Natural killer cell (primary cell): ENCODE measurements at regions not wholly inside any gene's neighbourhood (a gene's known extent, or its start where the extent isn't known, plus 50 kb on each side); places are given as distances from the start of the nearest gene placed in this dataset.

Experiments
- ATAC-seq, 3 donors: fragments of 150-1000 bp in 2 of 3; fragments of 200-7000 bp in 1 of 3; cut with Tn5 transposase; 1 replicate in 1 of 3; 2 replicates in 2 of 3; pipeline ENCODE4 v1.10.0; 2021; ENCODE audit warnings: mild to moderate bottlenecking in 2 of 3, moderate library complexity in 2 of 3
- DNase-seq, 2 donors: peaks; one replicate each; pipeline versions ENCODE4 v3.0.0 to v3.0.0-alpha.2; 2013 to 2021; ENCODE audit warnings: mixed read lengths in 1 of 2
- H3K27ac ChIP-seq: one replicate; pipeline ENCODE4 v1.5.1; 2013; ENCODE audit warnings: mild to moderate bottlenecking, low read length
- H3K27me3 ChIP-seq: one replicate; pipeline ENCODE4 v1.6.1; 2013; ENCODE audit warnings: low read length; ENCODE audit not compliant: control insufficient read depth, insufficient read depth
- H3K36me3 ChIP-seq: one replicate; pipeline ENCODE4 v1.6.1; 2013; ENCODE audit warnings: low read length; ENCODE audit not compliant: control insufficient read depth, insufficient read depth
- H3K4me1 ChIP-seq: one replicate; pipeline ENCODE4 v1.6.1; 2013; ENCODE audit warnings: low read length; ENCODE audit not compliant: control insufficient read depth, insufficient read depth
- H3K4me3 ChIP-seq: one replicate; pipeline ENCODE4 v1.5.1; 2013; ENCODE audit warnings: low read length
- H3K9me3 ChIP-seq: one replicate; pipeline ENCODE4 v1.6.1; 2013; ENCODE audit warnings: low read length; ENCODE audit not compliant: control insufficient read depth, insufficient read depth
- H3K27ac Mint-ChIP-seq, 2 donors: one replicate each; pipeline ENCODE4 v1.8.0; 2022; ENCODE audit warnings: mild to moderate bottlenecking in 2 of 2, mixed read lengths in 2 of 2, moderate library complexity in 1 of 2
- H3K27me3 Mint-ChIP-seq, 2 donors: one replicate each; pipeline ENCODE4 v1.8.0; 2022; ENCODE audit warnings: low read depth in 2 of 2, mixed read lengths in 2 of 2
- H3K36me3 Mint-ChIP-seq: one replicate; pipeline ENCODE4 v1.8.0; 2022; ENCODE audit warnings: mixed read lengths
- H3K4me1 Mint-ChIP-seq, 2 donors: one replicate each; pipeline ENCODE4 v1.8.0; 2022; ENCODE audit warnings: mixed read lengths in 2 of 2
- H3K4me3 Mint-ChIP-seq: one replicate; pipeline ENCODE4 v1.8.0; 2022; ENCODE audit warnings: mild to moderate bottlenecking, moderate library complexity, mixed read lengths
- H3K9me3 Mint-ChIP-seq, 2 donors: one replicate each; pipeline ENCODE4 v1.8.0; 2022; ENCODE audit warnings: mixed read lengths in 2 of 2
- CTCF ChIP-seq: fragments of 200-600 bp; IDR thresholded peaks from one replicate; pipeline ENCODE4 v1.8.0; 2022; ENCODE audit warnings: antibody characterized with exemption
- WGBS: methylation state at CpG from one replicate; pipeline ENCODE4 v1.1.7; 2013; ENCODE audit warnings: missing lambda C conversion rate; ENCODE audit not compliant: insufficient coverage; 5-methylcytosine and 5-hydroxymethylcytosine counted together
- intact Hi-C: fragments of 100-400 bp; cut with micrococcal nuclease; formaldehyde crosslinking; loops from one replicate; pipeline ENCODE4 v1.14.2; 2022

GRCh38 chr15:77712438-77712837 lies 79.7 kb upstream of the LINGO1 start:
- Histone ChIP-seq H3K9me3 (no peaks in the 10 kb centered on the region), H3K4me1 (no peaks in the 10 kb centered on the region), H3K27me3 (no peaks in the 10 kb centered on the region), H3K4me3 (no peak overlapping the region), H3K27ac (no peak overlapping the region), H3K36me3 (no peaks in the 10 kb centered on the region)
- Mint-ChIP-seq H3K27ac (no peak overlapping the region), H3K4me1 (no peaks in the 10 kb centered on the region), H3K9me3 (no peaks in the 10 kb centered on the region), H3K36me3 (no peaks in the 10 kb centered on the region), H3K4me3 (no peak overlapping the region), H3K27me3 (peaks cover 15 to 17% of the 10 kb centered on the region in 2 donors)
- TF ChIP-seq CTCF = no peak
- no peak for ATAC-seq
- DNase-seq = no peak
- WGBS = 66% methylated on average over 4 of the region's 4 CpGs
- intact Hi-C loops = no loop called here

- no peak for ATAC-seq
- no peak overlapping the region for H3K27ac ChIP-seq
- no peak for TF ChIP-seq CTCF
- DNase-seq = no peak
- intact Hi-C loops = no loop called here
- no peaks in the 10 kb centered on the region for H3K9me3 ChIP-seq
- H3K27me3 ChIP-seq = no peaks in the 10 kb centered on the region
- peaks cover 7 to 9% of the 10 kb centered on the region in 2 donors for H3K27me3 Mint-ChIP-seq
- no peaks in the 10 kb centered on the region for H3K9me3 Mint-ChIP-seq
- 86% methylated on average over 13 of the region's 13 CpGs for WGBS
- no peaks in the 10 kb centered on the region for H3K4me1 ChIP-seq
- no peak overlapping the region for H3K27ac Mint-ChIP-seq
- no peaks in the 10 kb centered on the region for H3K4me1 Mint-ChIP-seq
- H3K4me3 Mint-ChIP-seq = no peak overlapping the region
- no peaks in the 10 kb centered on the region for H3K36me3 ChIP-seq
- H3K36me3 Mint-ChIP-seq = no peaks in the 10 kb centered on the region
- no peak overlapping the region for H3K4me3 ChIP-seq
Measured at GRCh38 chr15:77710637-77711036, 77.9 kb upstream of the LINGO1 start.

GRCh38 chr15:77710206-77710605 lies 77.5 kb upstream of the LINGO1 start:
- no peak for DNase-seq
- Histone ChIP-seq H3K4me3 (no peak overlapping the region), H3K27me3 (no peaks in the 10 kb centered on the region), H3K36me3 (no peaks in the 10 kb centered on the region), H3K4me1 (no peaks in the 10 kb centered on the region), H3K27ac (no peak overlapping the region), H3K9me3 (no peaks in the 10 kb centered on the region)
- Mint-ChIP-seq H3K9me3 (no peaks in the 10 kb centered on the region), H3K4me3 (no peak overlapping the region), H3K36me3 (no peaks in the 10 kb centered on the region), H3K27ac (no peak overlapping the region), H3K4me1 (no peaks in the 10 kb centered on the region), H3K27me3 (peaks cover 7 to 9% of the 10 kb centered on the region in 2 donors)
- WGBS = 79% methylated on average over 10 of the region's 10 CpGs
- intact Hi-C loops = no loop called here
- no peak for TF ChIP-seq CTCF
- no peak for ATAC-seq

GRCh38 chr15:77709135-77709886 lies 76.6 kb upstream of the LINGO1 start:
- H3K27ac ChIP-seq = no peak overlapping the region
- no peaks in the 10 kb centered on the region for H3K4me1 Mint-ChIP-seq
- no peaks in the 10 kb centered on the region for H3K4me1 ChIP-seq
- DNase-seq (no peak), ATAC-seq (no peak)
- H3K4me3 Mint-ChIP-seq = no peak overlapping the region
- 85% methylated on average over 9 of the region's 10 CpGs for WGBS
- intact Hi-C loops = no loop called here
- H3K27me3 Mint-ChIP-seq = peaks cover 5 to 7% of the 10 kb centered on the region in 2 donors
- no peak for TF ChIP-seq CTCF
- no peak overlapping the region for H3K27ac Mint-ChIP-seq
- no peaks in the 10 kb centered on the region for H3K27me3 ChIP-seq
- no peaks in the 10 kb centered on the region for H3K9me3 Mint-ChIP-seq
- no peaks in the 10 kb centered on the region for H3K36me3 Mint-ChIP-seq
- no peaks in the 10 kb centered on the region for H3K36me3 ChIP-seq
- H3K4me3 ChIP-seq = no peak overlapping the region
- H3K9me3 ChIP-seq = no peaks in the 10 kb centered on the region
